Ammon's horn (tissue), 1 donor: ENCODE measurements at regions not wholly inside any gene's neighbourhood (a gene's known extent, or its start where the extent isn't known, plus 50 kb on each side); places are given as distances from the start of the nearest gene placed in this dataset.
"Not testable (repeated sequence)": the region's sequence is repeated elsewhere in the genome, so short reads cannot be mapped to it uniquely, and the experiment has no call there.

Experiments
- DNase-seq: peaks from one replicate; pipeline ENCODE4 v3.0.0-alpha.2; 2016; ENCODE audit warnings: low spot score

DNA sequence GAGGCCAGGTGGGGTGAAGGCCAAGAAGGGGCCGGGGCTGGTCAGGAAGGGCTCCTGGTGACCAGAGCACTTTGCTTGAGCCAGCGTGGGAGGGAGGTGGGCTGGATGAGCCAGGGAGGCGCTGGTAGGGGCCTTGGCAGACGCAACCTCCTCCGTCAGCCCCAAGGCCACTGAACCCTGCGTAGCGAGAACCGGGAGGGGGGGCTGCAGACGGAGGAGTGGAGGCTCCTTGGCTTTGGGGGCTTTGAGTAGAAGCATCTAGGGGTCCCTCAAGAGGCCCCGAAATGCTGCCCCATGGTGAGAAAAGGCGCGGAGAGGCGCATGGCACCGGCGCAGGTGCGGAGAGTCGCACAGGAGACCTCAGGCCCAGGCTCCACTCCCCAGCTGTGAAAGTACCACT is 1888.0 kb upstream of the CDH9 start:
- no peak for DNase-seq

DNA sequence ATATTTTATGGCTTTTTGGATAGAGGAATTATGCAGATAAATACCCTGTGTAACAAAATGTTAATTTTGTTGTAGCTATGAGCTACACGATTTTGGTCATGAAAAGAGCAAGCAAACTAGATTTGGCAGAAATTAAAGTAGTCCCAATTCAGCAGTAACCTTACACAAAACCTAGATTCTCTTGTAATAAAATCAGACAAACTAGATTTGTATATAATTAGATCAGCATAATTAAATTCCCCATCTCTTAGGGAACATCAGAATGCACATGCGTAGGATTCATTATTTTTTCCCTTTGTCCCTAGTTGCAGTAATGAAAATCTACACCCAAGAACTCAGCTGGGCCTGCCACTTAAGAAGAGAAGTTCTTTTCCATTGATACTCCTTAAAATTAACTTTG is 1879.2 kb upstream of the CDH9 start:
- DNase-seq, result no peak

DNA sequence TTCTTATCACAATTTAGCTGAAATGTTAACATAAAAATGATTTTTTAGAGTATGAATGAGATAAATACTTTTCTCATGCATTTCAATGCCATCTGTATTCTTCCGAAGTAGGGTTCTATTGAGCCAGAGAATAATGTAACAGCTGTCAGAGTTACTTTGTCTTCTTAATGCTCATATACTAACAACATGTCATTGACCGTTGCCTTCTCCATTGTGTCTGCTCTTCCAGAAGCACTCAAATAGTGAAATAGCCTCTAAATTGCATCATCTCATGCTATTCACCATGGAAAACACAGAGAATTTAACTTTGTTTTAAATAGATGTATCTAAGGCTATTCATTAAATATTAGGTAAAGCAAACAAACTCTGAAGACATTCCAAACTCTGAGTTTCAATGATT is 1875.9 kb upstream of the CDH9 start:
- DNase-seq, result no peak

DNA sequence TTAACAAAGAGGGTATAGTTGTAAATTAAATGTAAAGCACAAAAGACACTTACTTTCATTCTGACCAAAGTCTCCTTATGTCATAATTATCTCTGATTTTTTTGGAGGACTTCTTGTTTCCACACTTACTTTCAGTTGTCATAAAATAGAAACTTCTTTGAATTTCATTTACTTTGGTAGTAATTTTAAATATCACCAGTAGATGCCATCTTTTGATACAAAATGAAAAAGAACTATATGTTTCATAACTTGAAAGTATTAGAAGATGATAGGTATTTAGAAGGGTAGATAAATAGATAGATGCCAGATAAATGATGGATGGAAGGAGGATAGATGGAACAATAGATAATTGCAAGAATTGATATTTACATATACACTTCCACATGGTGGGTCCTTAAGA is 1865.3 kb upstream of the CDH9 start:
- DNase-seq, result no peak

DNA sequence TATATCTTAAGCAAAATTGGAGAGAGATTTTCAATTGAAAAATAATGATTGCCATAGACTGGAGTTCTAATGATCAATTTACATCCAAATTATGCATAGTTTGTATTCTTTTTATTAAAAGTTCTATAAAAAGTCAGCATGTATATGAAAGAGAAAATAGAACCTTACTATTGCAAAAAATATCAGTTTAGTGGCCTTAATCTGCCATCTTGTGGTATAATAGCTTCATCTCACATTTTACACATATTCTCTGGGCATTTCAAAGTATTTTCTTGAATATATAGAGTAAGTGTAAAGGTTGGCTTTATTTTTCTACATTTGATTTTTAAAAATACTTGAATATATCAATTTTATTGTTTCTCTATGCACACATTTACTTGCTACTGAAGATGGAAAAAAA is 1858.6 kb upstream of the CDH9 start:
- no peak for DNase-seq

DNA sequence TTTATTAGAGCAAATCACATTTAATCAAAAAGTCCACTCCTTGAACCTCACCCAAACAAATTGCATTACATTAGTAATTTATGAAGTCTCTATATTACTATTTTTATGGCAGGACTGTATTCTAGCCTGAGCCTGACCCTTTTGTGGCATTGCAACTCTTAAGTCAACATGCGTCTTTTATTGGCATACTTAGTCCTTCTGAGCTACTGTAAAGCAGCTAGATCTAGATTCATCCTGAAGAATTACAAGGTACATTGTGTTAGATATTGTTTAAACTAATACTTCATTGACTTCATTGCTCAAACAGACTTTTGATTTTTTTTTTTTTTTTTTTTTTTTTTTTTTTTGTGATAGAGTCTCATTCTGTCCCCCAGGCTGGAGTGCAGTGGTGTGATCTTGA is 1842.5 kb upstream of the CDH9 start:
- DNase-seq, result no peak

DNA sequence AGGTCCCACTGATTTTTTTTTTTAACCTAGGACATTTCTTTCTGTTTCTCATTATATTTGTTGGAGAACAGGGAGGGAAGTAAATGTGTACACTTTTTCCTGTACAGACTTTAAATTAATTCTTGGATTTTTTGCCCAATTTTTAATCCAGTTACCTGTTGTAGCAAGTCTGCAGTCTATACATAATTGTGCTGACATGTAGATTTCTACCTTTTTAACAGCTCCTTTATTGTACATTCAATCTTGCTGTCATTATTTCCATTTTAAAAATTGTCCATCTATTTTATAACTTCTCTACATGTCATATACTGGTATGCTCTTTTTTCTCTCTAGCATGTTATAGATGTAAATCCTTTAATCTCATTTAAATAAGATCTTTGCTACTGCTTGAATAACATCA is 1838.7 kb upstream of the CDH9 start:
- DNase-seq, result no peak

DNA sequence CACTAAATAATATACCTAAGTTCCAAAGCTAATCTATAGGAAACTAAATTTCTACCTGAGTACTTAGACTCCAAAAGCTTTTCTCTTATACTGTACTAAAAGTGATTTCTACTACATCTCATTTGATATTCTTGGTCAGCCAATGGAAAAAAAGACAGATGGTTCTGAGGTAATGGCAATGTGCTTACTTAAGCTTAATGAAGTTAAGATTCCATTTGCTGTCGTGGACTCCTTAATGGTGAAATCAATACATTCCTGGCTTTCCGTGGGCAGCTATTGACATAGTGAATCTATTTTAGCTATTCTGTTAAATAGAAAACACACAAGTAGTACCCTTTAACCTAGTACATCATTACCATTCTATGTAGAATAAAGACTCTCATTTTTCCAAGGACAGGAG is 1825.6 kb upstream of the CDH9 start:
- no peak for DNase-seq

DNA sequence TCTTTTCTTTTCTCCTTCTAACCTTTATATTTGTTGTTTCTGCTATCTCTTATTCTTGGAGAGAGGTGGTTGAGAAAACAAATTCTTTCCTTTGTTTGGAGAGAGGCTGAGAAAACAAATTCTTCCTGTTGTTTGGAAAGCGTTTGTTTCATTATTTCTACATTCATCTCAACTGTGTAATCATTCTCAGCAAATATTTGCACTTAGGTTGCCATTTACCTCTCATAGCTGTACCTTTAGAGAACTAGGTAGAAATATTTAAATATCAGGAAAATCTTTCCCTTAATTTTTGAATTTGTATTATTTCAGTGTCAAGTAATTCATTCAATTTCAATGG is 1824.4 kb upstream of the CDH9 start:
- DNase-seq, result no peak

DNA sequence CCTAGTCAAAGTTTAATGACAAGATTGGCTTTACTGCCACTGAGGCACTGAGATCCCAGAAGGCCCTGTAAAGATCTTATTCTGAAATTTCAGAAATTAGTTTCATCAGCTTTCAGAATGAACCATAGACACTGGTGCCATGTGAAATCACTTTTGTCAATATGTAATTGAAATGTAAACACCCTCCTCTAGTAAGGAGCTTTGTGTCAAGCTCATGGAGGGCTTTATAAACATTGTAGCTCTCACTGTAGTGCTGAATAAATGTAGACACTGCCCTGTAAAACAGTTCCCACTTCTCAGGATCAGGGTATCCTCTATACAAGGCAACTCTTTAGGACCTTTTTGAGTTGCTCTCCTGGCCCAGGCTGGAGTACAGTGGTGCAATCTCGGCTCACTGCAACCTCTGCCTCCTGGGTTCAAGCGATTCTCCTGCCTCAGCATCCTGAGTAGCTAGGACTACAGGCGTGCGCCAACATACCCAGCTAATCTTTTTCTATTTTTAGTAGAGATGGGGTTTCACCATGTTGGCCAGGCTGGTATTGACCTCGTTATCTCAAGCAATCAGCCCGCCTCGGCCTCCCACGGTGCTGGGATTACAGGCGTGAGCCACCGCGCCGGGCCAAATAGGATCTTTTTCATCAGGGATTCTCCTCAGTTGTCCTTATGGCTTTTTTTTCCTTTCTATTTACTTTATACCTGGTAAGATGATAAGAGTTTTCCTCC is 1823.9 kb upstream of the CDH9 start:
- no peak for DNase-seq

DNA sequence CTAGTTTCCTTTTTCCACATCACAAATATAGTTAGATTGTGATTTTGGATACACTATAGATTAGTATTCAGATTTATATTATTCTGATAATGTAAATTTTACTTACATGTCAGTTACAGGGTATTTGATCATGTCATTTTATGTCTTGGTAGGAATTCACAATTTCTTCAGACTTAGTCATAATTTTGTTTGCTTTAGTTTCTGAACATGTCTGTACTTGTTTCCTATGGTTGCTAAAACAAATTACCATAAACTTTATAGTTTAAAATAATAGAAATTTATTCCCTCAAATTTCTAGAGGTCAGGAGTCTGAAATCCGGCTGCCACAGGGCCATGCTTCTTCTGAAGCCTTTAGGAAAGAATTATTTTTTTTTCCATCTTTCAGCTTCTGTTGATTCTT is 1817.2 kb upstream of the CDH9 start:
- no peak for DNase-seq

DNA sequence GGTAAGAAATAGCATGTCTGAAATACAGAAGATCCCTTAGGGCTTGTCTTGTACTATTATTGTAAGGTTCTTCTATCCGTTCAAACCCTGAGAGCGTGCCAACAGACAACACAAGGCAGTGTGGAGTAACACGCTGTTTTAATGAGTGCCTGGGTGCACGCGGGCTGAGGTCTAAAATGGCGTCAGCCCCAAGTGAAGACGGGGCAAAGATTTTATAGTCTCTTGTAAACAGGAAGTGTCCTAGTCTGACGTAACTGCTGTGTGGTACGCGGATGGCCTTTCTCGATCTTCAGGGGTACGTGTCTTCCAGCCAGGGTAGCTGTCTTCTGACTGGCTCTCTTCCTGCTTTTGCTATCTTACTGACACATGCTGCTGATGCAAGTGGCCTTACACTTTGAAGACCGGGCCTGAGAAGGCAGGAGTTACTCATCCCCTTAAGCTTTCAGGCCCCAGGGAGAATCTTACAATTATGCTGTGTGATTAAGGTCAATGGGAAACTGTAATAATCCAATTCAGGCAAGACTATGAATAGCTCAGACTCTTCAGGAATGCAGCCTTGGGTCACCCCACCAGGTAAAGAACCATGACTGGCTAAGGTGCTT is 1812.0 kb upstream of the CDH9 start:
- no peak for DNase-seq

DNA sequence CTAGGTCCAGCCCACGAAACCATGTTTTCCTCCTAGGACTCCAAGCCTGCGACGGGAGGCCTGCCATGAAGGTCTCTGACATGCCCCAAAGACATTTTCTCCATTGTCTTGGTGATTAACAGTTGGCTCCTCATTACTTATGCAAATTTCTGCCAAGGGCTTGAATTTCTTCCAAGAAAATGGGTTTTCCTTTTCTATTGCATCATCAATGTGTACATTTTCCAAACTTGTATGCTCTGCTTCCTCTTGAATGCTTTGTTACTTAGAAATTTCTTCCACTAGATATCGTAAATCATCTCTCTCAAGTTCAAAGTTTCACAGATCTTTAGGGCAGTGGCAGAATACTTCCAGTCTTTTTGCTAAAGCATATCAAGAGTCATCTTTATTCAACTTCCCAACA is 1792.7 kb upstream of the CDH9 start:
- DNase-seq, result no peak

DNA sequence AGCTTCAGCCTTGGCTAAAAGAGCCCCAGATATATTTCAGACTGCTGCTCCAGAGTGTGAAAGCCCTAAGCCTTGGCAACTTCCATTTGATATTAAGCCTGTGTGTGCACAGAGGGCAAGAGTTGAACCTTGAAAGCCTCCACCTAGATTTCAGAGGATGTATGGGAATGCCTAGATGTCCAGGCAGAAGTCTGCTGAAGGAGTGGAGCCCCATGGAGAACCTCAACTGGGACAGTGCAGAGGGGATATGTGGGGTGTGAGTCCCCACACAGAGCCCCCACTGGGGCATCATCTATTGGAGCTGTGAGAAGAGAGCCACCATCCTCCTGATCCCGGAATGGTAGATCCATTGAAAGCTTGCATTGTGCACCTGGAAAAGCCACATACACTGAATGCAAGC is 1784.8 kb upstream of the CDH9 start:
- DNase-seq, result no peak

DNA sequence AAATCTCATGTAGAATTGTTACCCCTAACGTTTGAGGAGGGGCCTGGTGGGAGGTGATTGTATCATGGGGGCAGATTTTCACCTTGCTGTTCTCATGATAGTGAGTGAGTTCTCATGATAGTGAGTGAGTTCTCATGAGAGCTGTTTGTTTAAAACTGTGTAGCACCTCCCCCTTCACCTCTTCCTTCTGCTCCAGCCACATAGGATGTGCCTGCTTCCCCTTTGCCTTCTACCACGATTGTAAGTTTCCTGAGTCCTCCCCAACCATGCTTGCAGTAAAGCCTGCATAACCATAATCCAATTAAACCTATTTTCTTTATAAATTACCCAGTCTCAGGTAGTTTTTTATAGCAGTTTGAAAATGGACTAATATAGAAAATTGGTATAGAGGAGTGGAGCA is 1783.7 kb upstream of the CDH9 start:
- DNase-seq, result no peak

DNA sequence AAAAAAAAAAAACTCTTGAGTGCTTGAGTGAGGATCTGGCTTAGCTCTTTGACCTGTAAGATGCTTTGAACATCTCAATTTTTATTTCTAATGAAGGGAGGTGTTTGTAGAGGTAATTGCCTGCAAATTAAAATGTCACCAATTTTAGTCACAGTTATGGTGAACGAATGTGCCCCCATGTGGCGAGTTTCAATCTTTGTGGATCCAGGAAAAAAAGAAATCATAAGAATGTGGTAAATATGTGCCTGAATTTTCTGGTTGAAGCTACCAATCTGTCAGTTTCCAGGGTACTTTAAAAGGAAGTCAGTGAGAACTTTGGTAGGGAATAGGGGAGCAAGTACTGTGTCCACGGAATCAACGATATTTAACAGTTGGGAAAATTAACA is 1772.4 kb upstream of the CDH9 start:
- DNase-seq, result no peak

DNA sequence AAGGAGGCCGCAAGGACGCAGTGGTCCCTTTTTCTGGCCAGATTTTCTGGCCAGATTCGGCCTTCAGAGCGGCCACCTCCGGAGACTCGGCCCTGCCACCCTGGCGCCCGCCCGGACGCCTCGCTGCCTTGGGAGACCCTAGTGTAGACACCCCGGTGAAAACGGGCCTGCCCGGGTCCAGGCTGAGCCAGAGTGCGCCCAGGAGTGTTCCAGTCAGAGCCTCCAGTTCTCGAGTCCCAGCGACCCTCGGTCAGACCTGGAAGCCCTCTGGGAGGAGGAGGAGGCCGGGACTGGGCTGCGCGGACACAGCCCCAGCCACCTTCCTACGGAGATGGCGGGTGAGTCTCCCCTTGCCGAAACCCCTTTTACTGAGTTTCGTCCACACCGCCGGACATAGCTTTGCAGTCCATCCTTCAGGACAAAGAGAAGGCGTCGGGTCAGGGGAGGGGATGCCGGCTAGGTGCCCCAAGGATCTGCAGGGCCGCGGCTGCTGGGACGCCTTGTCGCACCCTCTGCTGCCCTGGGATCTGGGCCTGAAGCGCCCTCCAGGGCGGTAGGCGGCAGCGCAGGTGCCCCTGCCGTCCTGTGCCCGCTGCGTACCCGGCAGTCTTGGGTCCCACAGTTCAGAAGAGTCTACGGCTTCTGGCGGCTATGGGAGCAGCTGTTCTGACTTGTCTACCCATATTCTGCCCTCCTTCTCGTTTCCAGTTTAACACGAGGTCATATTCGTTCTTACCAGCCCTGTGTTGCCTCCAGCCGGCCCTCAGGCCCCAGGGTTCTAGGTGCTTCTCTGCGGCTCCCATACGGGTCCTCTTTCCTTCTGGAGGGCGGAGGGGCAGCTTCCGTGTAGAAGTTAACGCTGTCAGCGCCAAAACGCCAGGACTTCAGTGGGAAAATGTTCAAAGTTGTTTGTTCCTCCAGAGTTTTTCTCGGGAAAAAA is 1771.7 kb upstream of the CDH9 start:
- no peak for DNase-seq

DNA sequence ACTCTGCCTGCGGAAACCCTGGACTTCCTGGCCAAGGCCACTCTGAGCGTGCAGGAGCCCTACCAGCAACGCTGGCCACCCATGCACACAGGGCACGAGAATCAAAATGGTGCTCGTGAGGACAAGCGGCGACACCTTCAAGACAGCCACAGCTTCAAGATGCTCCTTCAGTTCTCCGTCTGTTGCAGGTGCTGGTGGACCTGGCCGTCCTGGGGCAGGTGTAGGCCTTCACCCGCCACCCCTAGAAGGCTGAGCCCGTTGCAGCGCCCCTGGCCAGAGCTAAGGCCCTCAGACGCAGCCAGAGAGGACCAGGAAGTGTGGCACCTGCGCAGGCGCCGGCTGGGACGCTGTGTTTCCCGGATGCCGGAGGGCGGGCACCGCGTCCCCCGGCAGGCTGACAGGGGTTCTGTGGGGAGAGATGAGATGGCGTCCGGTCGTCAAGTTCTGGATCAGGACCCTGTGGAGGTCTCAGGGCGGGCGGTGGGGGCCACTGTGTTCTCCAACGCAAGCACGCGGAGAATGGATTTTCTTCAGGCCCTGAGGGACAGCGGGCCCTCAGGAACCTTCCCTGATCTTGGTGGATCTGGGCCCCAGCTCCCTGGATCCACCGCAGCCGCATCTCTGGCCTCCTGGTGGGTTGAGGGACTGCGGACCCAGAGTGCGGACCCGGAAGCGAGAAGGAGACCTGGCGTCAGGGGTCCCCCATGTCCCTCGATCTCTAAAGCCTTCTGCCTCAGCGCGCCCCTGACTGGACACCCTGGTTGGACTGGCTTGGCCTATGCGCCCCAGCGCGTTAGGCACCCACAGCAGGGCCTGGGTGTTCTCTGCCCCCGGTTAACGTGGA is 1770.8 kb upstream of the CDH9 start:
- DNase-seq, result no peak

DNA sequence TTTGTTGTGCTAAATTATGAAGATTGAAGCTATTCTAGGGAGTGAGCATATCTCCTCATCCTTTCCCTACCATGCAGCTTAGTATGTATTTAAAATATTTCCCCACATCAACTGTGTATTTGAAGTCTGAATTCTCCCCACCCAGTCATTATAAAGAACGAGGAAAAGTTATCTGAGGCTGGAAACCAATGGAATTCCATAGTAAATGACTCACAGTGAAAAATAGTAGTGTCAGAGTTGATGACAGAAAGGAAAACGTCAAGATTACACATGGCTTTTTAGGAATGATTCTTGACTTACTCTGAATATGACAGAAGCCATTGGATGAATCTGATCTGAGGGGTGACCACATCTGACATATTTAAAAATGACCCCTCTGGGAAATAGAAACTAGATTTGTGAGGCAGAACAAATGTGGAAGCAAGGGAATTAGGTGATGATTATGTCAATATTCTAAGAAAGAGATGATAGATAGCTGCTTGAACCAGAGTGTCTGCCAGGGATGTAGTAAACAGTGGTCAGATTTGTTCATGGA is 1768.9 kb upstream of the CDH9 start:
- no peak for DNase-seq

DNA sequence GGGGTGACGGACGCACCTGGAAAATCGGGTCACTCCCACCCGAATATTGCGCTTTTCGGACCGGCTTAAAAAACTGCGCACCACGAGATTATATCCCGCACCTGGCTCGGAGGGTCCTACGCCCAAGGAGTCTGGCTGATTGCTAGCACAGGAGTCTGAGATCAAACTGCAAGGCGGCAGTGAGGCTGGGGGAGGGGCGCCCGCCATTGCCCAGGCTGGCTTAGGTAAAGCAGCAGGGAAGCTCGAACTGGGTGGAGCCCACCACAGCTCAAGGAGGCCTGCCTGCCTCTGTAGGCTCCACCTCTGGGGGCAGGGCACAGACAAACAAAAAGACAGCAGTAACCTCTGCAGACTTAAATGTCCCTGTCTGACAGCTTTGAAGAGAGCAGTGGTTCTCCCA is 1760.6 kb upstream of the CDH9 start:
- not testable (repeated sequence) for DNase-seq

DNA sequence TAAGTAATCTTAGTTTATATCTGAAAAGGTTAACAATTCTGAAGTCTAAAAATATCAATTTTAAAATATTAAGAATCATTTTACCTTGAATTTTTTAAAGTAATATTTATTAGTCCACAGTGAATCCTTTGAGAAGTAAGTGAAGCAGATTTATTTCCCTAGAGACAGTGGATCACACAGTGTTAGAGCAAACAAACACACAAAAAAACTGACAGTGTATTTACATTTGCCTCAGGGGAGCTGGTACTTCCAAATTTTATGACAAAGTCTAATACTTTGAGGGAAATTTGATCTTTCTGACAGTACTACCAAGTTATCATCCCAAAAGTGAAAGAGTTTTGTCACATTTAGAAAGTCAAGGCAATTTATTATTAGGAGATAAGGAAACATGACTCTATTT is 1750.6 kb upstream of the CDH9 start:
- no peak for DNase-seq

DNA sequence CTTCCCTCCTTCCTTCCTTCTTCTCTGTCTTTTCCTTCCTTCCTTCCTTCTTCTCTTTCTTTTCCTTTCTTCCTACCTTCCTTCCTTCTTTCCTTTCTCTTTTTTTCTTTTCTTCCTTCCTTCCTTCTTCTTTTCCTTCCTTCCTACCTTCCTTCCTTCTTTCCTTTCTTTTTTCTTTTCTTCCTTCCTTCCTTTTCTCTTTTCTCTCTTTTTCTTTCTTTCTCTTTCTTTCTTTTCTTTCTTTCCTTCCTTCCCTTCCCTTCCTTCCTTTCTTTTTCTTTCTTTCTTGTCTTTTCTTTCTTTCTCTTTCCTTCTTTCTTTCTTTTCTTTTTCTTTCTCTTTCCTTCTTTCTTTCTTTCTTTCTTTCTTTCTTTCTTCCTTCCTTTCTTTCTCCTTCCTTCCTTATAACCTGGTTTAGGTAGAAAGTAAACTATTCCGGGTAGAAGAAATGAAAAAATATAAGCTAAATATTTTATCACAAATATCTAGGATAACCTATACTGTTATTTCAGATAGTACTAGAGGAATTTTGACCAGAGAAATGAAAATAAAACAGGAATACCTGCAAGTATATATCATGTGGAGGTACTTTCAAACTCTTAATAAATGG is 1741.8 kb upstream of the CDH9 start:
- DNase-seq, result no peak
